ENCODE measurements at regions not wholly inside any gene's neighbourhood (a gene's known extent, or its start where the extent isn't known, plus 50 kb on each side); places are given as distances from the start of the nearest gene placed in this dataset.

DNA sequence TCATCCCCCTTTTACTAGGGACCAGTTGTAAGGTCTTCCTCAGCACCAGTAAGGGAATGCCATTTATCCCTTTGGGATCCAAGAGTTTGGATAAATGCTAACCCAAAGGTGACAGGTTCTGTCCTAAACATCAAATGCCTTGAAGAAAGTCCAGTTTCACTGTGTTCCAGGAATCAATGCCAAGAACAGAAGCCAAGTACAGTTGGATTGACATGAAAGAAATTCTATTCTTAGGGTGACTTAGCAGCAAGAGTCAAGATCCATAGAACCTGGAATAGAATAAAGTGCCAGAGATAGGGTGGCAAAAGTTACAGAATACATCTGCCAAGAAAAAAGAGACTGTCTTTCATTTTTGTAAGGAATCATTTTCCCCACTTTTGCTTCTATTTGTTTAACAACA is 94.9 kb upstream of the ADAMTS5 start:
- Mint-ChIP-seq H3K4me3 (ENCODE audit: unreplicated experiment) (no peak overlapping the region), H3K36me3 (ENCODE audit: insufficient read depth, unreplicated experiment) (no peaks in the 10 kb centered on the region), H3K9me3 (ENCODE audit: unreplicated experiment) (peaks cover 9% of the 10 kb centered on the region), H3K27ac (ENCODE audit: unreplicated experiment) (no peak overlapping the region), H3K27me3 (ENCODE audit: insufficient read depth, unreplicated experiment) (no peaks in the 10 kb centered on the region), H3K4me1 (ENCODE audit: low read depth, unreplicated experiment) (no peaks in the 10 kb centered on the region)
- ChIA-PET CTCF (no interaction called here), POLR2A (no interaction called here)
- no peak overlapping the region for H3K4me3 ChIP-seq (ENCODE audit: low read depth, low read length)
- intact Hi-C loops (cut with micrococcal nuclease; ENCODE audit: unreplicated experiment) = no loop called here
- TF ChIP-seq, protein P1, sequence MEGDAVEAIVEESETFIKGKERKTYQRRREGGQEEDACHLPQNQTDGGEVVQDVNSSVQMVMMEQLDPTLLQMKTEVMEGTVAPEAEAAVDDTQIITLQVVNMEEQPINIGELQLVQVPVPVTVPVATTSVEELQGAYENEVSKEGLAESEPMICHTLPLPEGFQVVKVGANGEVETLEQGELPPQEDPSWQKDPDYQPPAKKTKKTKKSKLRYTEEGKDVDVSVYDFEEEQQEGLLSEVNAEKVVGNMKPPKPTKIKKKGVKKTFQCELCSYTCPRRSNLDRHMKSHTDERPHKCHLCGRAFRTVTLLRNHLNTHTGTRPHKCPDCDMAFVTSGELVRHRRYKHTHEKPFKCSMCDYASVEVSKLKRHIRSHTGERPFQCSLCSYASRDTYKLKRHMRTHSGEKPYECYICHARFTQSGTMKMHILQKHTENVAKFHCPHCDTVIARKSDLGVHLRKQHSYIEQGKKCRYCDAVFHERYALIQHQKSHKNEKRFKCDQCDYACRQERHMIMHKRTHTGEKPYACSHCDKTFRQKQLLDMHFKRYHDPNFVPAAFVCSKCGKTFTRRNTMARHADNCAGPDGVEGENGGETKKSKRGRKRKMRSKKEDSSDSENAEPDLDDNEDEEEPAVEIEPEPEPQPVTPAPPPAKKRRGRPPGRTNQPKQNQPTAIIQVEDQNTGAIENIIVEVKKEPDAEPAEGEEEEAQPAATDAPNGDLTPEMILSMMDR (IDR thresholded peaks at IDR 0.05; ENCODE audit: insufficient read depth in 1 of 2, low read depth in 1 of 2, low read length in 1 of 2, severe bottlenecking in 1 of 2, unreplicated experiment in 1 of 2) = no peak
- no peaks in the 10 kb centered on the region for H3K27me3 ChIP-seq (replicated peaks; ENCODE audit: control insufficient read depth, insufficient read depth, low read length)
- H3K4me1 ChIP-seq = no peaks in the 10 kb centered on the region
- H3K9me3 ChIP-seq = no peaks in the 10 kb centered on the region
- BruUV-seq (replicated peaks) = no TSS peak
- DNase-seq = no peak
- H3K36me3 ChIP-seq (ENCODE audit: control insufficient read depth, insufficient read depth, low read length) = no peaks in the 10 kb centered on the region

DNA sequence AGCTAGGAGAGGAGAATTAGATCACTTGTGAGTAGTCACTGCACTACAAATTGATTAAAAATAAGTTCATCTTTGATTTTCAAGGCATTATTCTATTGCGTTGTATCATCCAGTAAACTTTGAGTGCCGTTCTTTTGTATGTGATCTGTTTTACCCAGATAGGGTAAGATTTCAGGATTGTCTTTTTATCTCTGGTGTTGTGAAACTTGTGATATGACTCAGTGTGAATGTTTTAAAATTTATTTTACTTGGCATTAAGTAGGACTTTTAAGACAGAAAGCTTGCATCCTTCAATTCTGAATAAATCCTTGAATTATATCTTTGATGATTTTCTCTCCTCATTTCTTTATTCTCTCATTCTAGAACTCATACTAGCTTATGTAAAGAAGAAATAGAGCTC is 93.3 kb upstream of the ADAMTS5 start:
- no peak for DNase-seq
- ChIA-PET POLR2A (no interaction called here), CTCF (no interaction called here)
- no peak overlapping the region for H3K4me3 ChIP-seq (ENCODE audit: low read depth, low read length)
- no peaks in the 10 kb centered on the region for H3K9me3 ChIP-seq
- Mint-ChIP-seq H3K36me3 (ENCODE audit: insufficient read depth, unreplicated experiment) (no peaks in the 10 kb centered on the region), H3K4me1 (ENCODE audit: low read depth, unreplicated experiment) (no peaks in the 10 kb centered on the region), H3K27ac (ENCODE audit: unreplicated experiment) (no peak overlapping the region), H3K9me3 (ENCODE audit: unreplicated experiment) (peaks cover 9% of the 10 kb centered on the region), H3K27me3 (ENCODE audit: insufficient read depth, unreplicated experiment) (no peaks in the 10 kb centered on the region), H3K4me3 (ENCODE audit: unreplicated experiment) (no peak overlapping the region)
- no peaks in the 10 kb centered on the region for H3K36me3 ChIP-seq (ENCODE audit: control insufficient read depth, insufficient read depth, low read length)
- TF ChIP-seq, protein P1 (IDR thresholded peaks at IDR 0.05; ENCODE audit: insufficient read depth in 1 of 2, low read depth in 1 of 2, low read length in 1 of 2, severe bottlenecking in 1 of 2, unreplicated experiment in 1 of 2) = no peak
- BruUV-seq (replicated peaks) = no TSS peak
- intact Hi-C loops (cut with micrococcal nuclease; ENCODE audit: unreplicated experiment) = no loop called here
- H3K27me3 ChIP-seq (replicated peaks; ENCODE audit: control insufficient read depth, insufficient read depth, low read length) = no peaks in the 10 kb centered on the region
- H3K4me1 ChIP-seq = no peaks in the 10 kb centered on the region

DNA sequence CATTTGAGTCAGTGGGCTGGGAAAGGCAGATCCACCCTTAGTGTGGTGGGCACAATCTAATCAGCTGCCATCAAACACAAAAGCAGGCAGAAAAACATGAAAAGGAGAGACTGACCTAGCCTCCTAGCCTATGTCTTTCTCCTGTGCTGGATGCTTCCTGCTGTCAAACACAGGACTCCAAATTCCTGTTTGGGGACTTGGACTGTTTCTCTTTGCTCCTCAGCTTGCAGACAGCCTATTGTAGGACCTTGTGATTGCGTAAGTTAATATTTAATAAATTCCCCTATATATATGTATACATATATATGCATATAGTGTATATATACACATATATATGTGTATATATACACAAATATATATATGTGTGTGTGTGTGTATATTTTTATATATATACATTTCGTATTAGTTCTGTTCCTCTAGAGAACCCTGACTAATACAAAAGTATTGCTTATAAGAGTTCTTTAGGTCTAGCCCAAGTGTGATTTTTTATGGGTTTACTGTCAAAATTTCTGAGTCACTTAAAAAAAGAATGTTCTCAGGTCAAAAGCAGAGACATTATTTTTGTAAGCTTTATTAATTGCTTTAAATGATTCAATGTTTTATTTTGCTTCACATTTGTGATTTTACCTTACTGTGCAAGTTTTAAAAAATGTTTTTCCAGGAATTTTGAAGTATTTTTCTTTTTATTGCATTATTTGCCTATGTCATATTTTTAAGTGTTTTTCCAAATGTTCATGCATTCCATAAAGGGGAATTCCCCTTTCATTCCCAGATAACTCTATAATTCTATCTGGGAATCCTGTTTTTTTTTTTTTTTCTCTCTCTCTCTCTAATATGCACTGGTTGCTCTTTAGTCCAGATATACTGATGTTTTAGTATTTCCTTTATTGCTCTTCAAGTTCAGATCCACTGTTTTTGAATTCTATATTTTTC is 92.1 kb upstream of the ADAMTS5 start:
- Mint-ChIP-seq H3K9me3 (ENCODE audit: unreplicated experiment) (peaks cover 9% of the 10 kb centered on the region), H3K4me3 (ENCODE audit: unreplicated experiment) (no peak overlapping the region), H3K36me3 (ENCODE audit: insufficient read depth, unreplicated experiment) (no peaks in the 10 kb centered on the region), H3K27me3 (ENCODE audit: insufficient read depth, unreplicated experiment) (no peaks in the 10 kb centered on the region), H3K4me1 (ENCODE audit: low read depth, unreplicated experiment) (no peaks in the 10 kb centered on the region), H3K27ac (ENCODE audit: unreplicated experiment) (no peak overlapping the region)
- ChIA-PET CTCF (no interaction called here), POLR2A (no interaction called here)
- H3K36me3 ChIP-seq (ENCODE audit: control insufficient read depth, insufficient read depth, low read length) = no peaks in the 10 kb centered on the region
- no peak for DNase-seq
- TF ChIP-seq, protein P1 (IDR thresholded peaks at IDR 0.05; ENCODE audit: insufficient read depth in 1 of 2, low read depth in 1 of 2, low read length in 1 of 2, severe bottlenecking in 1 of 2, unreplicated experiment in 1 of 2) = no peak
- no peak overlapping the region for H3K4me3 ChIP-seq (ENCODE audit: low read depth, low read length)
- H3K4me1 ChIP-seq = no peaks in the 10 kb centered on the region
- H3K9me3 ChIP-seq = no peaks in the 10 kb centered on the region
- H3K27me3 ChIP-seq (replicated peaks; ENCODE audit: control insufficient read depth, insufficient read depth, low read length) = no peaks in the 10 kb centered on the region
- intact Hi-C loops (cut with micrococcal nuclease; ENCODE audit: unreplicated experiment) = no loop called here
- BruUV-seq (replicated peaks) = no TSS peak

Measured in Caco-2 (cell line).